ENCODE measurements at regions not wholly inside any gene's neighbourhood (a gene's known extent, or its start where the extent isn't known, plus 50 kb on each side); places are given as distances from the start of the nearest gene placed in this dataset.

DNA sequence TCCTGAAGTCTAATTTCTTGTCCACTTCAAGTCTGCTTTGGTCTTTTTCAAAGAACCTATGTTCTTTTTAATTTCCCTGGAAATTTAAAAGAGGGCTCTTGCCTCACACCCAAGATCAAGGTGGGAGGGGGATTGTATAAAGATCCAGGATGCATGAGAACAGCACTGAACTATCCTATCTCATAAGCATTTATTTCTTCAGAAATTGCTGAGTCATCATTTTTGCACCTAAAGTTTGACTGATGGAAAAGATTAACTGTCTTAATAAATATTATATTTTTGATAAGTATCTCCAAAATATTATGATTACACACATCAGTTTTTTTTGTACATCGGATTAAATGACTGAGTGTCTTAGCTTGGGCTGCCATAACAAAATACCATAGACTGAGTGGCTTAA, 90.5 kb downstream of the RPS24 start:
- Mint-ChIP-seq H3K9me3 (peaks cover 5 to 64% (median 22%) of the 10 kb centered on the region in 11 donors), H3K4me3 (no peak overlapping the region), H3K27me3 (peaks cover 5 to 30% (median 17%) of the 10 kb centered on the region in 5 donors), H3K4me1 (peaks cover 0 to 1% (median 0%) of the 10 kb centered on the region in 7 donors), H3K36me3 (peaks cover 0 to 6% (median 0%) of the 10 kb centered on the region in 5 donors), H3K27ac (no peak overlapping the region)
- Histone ChIP-seq H3K4me1 (ENCODE audit: control insufficient read depth in 2 of 2, insufficient read depth in 2 of 2, low read length in 2 of 2) (no peaks in the 10 kb centered on the region), H3K27ac (ENCODE audit: low read depth, low read length) (no peak overlapping the region), H3K9me3 (ENCODE audit: control insufficient read depth in 2 of 3, low read length in 3 of 3) (peaks cover 0 to 11% (median 0%) of the 10 kb centered on the region in 3 experiments), H3K36me3 (ENCODE audit: control insufficient read depth in 2 of 3, insufficient read depth in 3 of 3, low read length in 3 of 3) (no peaks in the 10 kb centered on the region), H3K27me3 (ENCODE audit: control insufficient read depth in 2 of 2, insufficient read depth in 2 of 2, low read length in 2 of 2) (no peaks in the 10 kb centered on the region), H3K4me3 (ENCODE audit: low read length) (no peak overlapping the region)
- POLR2A ChIA-PET, result no interaction called here
- CTCF ChIA-PET, result no interaction called here
- ATAC-seq (no peak), DNase-seq (no peak)
- intact Hi-C loops (cut with micrococcal nuclease), result no loop called here

DNA sequence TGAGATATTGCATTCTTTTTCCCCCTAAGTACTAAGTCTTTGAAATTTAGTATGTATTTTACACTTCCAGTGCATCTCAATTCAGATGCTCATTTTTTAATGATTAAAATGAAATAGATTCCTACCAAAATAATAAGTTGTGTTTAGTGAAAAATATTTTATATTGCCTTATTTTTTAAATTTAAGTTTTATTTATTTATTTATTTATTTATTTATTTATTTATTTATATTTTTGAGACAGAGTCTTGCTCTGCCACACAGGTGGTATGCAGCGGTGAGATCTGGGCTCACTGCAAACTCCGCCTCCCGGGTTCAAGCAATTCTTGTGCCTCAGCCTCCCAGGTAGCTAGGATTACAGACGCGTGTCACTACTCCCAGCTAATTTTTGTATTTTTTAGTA, 95.5 kb downstream of the RPS24 start:
- peaks cover 0 to 16% (median 0%) of the 10 kb centered on the region in 11 donors for H3K9me3 Mint-ChIP-seq
- Histone ChIP-seq H3K9me3 (ENCODE audit: control insufficient read depth in 2 of 3, low read length in 3 of 3) (no peaks in the 10 kb centered on the region), H3K4me3 (ENCODE audit: low read length) (no peak overlapping the region), H3K4me1 (ENCODE audit: control insufficient read depth in 2 of 2, insufficient read depth in 2 of 2, low read length in 2 of 2) (no peaks in the 10 kb centered on the region), H3K36me3 (ENCODE audit: control insufficient read depth in 2 of 3, insufficient read depth in 3 of 3, low read length in 3 of 3) (no peaks in the 10 kb centered on the region), H3K27ac (ENCODE audit: low read depth, low read length) (no peak overlapping the region), H3K27me3 (ENCODE audit: control insufficient read depth in 2 of 2, insufficient read depth in 2 of 2, low read length in 2 of 2) (no peaks in the 10 kb centered on the region)
- H3K27me3 Mint-ChIP-seq, result peaks cover 0 to 9% (median 5%) of the 10 kb centered on the region in 5 donors
- ATAC-seq (no peak), DNase-seq (no peak)
- ChIA-PET CTCF (no interaction called here), POLR2A (no interaction called here)
- intact Hi-C loops (cut with micrococcal nuclease), result no loop called here
- H3K4me1 Mint-ChIP-seq, result peaks cover 0 to 1% (median 0%) of the 10 kb centered on the region in 7 donors
- H3K36me3 Mint-ChIP-seq, result no peaks in the 10 kb centered on the region
- no peak overlapping the region for H3K27ac Mint-ChIP-seq
- H3K4me3 Mint-ChIP-seq, result no peak overlapping the region

DNA sequence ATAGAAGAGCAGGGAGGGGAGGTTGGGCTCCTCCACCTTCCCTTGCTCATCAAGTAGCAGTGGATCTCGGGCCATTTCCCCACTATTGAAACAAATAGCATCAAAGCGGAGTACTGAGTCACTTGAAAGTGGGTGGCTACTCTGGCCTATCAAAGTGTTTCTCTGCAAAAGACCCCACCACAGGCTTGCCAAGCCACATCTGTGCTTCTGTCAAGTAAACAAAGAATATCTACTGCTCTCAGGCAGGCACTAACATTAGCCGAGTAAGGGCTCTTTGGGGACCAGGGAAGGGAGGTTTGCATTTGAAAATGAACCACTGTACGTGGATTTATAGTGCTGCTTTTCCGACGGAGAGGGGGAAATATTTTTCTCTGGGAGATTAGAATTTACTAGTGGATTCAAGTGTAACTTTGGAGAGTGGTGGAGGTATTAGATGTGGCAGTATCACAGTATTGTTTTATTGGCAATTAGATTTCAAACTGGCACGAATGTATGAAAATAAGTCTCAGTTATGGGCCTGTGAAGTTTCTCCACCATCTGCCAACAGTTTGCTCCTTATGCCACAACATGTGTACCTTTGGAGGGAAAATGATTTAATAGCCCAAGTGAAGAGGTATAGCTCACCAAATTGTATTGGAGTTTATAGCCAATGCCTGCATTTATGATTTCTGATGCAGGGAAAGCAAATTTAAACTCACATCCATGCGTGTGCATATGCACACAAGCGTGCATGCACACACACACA, 97.5 kb downstream of the RPS24 start:
- H3K27me3 Mint-ChIP-seq, result peaks cover 0 to 9% (median 5%) of the 10 kb centered on the region in 5 donors
- intact Hi-C loops (cut with micrococcal nuclease), result no loop called here
- H3K9me3 ChIP-seq (ENCODE audit: control insufficient read depth in 2 of 3, low read length in 3 of 3), result no peaks in the 10 kb centered on the region
- H3K4me1 ChIP-seq (ENCODE audit: control insufficient read depth in 2 of 2, insufficient read depth in 2 of 2, low read length in 2 of 2), result no peaks in the 10 kb centered on the region
- H3K36me3 ChIP-seq (ENCODE audit: control insufficient read depth in 2 of 3, insufficient read depth in 3 of 3, low read length in 3 of 3), result no peaks in the 10 kb centered on the region
- no peaks in the 10 kb centered on the region for H3K4me1 Mint-ChIP-seq
- H3K27ac ChIP-seq (ENCODE audit: low read depth, low read length), result no peak overlapping the region
- no peaks in the 10 kb centered on the region for H3K36me3 Mint-ChIP-seq
- H3K4me3 ChIP-seq (ENCODE audit: low read length), result no peak overlapping the region
- H3K27ac Mint-ChIP-seq, result no peak overlapping the region
- DNase-seq (no peak), ATAC-seq (no peak)
- POLR2A ChIA-PET, result no interaction called here
- CTCF ChIA-PET, result no interaction called here
- no peaks in the 10 kb centered on the region for H3K27me3 ChIP-seq (ENCODE audit: control insufficient read depth in 2 of 2, insufficient read depth in 2 of 2, low read length in 2 of 2)
- no peak overlapping the region for H3K4me3 Mint-ChIP-seq
- peaks cover 0 to 4% (median 0%) of the 10 kb centered on the region in 11 donors for H3K9me3 Mint-ChIP-seq

DNA sequence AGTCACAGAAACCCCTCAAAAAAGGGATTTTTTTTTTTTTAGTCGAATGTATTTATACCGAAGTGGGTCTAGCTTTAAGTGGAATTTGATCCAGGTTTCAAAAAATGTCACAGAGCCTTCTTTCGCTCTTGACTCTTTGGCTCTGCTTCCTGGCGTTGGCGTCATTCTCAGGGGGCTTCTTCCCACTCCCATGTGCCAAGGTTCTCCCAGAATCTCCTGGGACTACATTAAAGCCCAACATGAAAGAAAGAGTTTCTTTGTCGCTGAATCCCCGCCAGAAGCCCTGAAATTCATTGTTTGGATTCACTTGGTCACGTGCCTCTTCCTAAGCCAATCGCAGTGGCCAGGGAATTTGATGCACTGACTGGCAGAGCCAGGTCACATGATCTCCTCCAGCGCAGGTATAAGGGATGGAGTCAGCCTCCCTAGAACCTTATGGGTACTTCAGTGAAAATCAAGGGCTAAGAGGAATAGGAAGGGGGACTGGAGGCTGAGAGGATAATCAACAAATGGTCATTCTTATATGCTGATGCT, 101.2 kb downstream of the RPS24 start:
- Histone ChIP-seq H3K9me3 (ENCODE audit: control insufficient read depth in 2 of 3, low read length in 3 of 3) (no peaks in the 10 kb centered on the region), H3K36me3 (ENCODE audit: control insufficient read depth in 2 of 3, insufficient read depth in 3 of 3, low read length in 3 of 3) (no peaks in the 10 kb centered on the region), H3K27me3 (ENCODE audit: control insufficient read depth in 2 of 2, insufficient read depth in 2 of 2, low read length in 2 of 2) (no peaks in the 10 kb centered on the region), H3K4me3 (ENCODE audit: low read length) (no peak overlapping the region), H3K4me1 (ENCODE audit: control insufficient read depth in 2 of 2, insufficient read depth in 2 of 2, low read length in 2 of 2) (no peaks in the 10 kb centered on the region), H3K27ac (ENCODE audit: low read depth, low read length) (no peak overlapping the region)
- ATAC-seq (no peak), DNase-seq (no peak)
- no peaks in the 10 kb centered on the region for H3K36me3 Mint-ChIP-seq
- H3K27ac Mint-ChIP-seq, result no peak overlapping the region
- ChIA-PET CTCF (no interaction called here), POLR2A (no interaction called here)
- no peaks in the 10 kb centered on the region for H3K9me3 Mint-ChIP-seq
- no peaks in the 10 kb centered on the region for H3K4me1 Mint-ChIP-seq
- intact Hi-C loops (cut with micrococcal nuclease), result no loop called here
- H3K4me3 Mint-ChIP-seq, result no peak overlapping the region
- peaks cover 4 to 11% (median 9%) of the 10 kb centered on the region in 5 donors for H3K27me3 Mint-ChIP-seq

DNA sequence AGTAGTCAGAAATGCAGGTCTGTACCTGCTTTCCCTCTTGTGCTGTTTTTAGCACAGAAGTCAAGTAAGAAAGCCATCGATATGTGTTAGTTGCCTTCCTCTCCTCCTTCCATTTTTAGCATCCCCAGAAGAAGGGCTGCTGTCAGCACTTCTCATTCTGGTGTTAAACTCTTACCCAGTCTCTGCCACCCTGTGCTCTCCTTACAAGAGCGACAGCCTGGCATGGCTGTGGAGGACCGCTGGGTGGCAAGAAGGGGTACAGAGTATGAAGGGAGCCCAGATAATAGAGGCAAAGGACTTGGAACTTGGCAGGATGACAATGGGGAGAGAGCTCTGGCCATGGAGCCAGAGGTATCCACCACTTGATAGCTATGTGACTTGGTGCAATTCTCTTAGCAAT, 103.5 kb downstream of the RPS24 start:
- Mint-ChIP-seq H3K4me3 (no peak overlapping the region), H3K36me3 (no peaks in the 10 kb centered on the region), H3K4me1 (no peaks in the 10 kb centered on the region), H3K27ac (no peak overlapping the region), H3K27me3 (peaks cover 0 to 22% (median 14%) of the 10 kb centered on the region in 5 donors), H3K9me3 (peaks cover 0 to 1% (median 0%) of the 10 kb centered on the region in 11 donors)
- H3K4me1 ChIP-seq (ENCODE audit: control insufficient read depth in 2 of 2, insufficient read depth in 2 of 2, low read length in 2 of 2), result no peaks in the 10 kb centered on the region
- H3K9me3 ChIP-seq (ENCODE audit: control insufficient read depth in 2 of 3, low read length in 3 of 3), result no peaks in the 10 kb centered on the region
- no peaks in the 10 kb centered on the region for H3K27me3 ChIP-seq (ENCODE audit: control insufficient read depth in 2 of 2, insufficient read depth in 2 of 2, low read length in 2 of 2)
- H3K27ac ChIP-seq (ENCODE audit: low read depth, low read length), result no peak overlapping the region
- ChIA-PET CTCF (no interaction called here), POLR2A (no interaction called here)
- no peak overlapping the region for H3K4me3 ChIP-seq (ENCODE audit: low read length)
- no peaks in the 10 kb centered on the region for H3K36me3 ChIP-seq (ENCODE audit: control insufficient read depth in 2 of 3, insufficient read depth in 3 of 3, low read length in 3 of 3)
- DNase-seq, result no peak
- ATAC-seq, result no peak
- intact Hi-C loops (cut with micrococcal nuclease), result no loop called here

DNA sequence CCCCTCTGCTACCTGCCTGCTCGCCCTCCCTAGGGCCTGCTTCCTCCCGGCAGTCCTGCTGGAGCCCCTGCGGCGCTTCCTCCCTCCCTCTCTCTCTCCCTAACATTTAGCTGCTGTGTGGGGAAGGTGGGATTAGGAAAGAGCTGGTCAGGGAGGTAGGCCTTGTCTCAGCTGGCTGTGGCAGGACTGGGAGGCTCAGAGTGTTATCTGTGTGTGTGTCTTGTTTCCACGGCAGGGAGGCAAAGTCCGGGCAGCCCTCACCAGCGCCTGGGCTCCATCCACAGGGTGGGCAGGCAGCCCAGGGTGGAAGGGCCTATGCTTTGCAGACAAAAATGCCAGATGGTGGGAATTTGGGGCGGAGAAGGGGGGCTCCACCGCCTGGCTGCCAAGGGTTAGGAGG, 105.7 kb downstream of the RPS24 start:
- H3K4me3 Mint-ChIP-seq, result no peak overlapping the region
- intact Hi-C loops (cut with micrococcal nuclease), result no loop called here
- no peaks in the 10 kb centered on the region for H3K4me1 ChIP-seq (ENCODE audit: control insufficient read depth in 2 of 2, insufficient read depth in 2 of 2, low read length in 2 of 2)
- no peaks in the 10 kb centered on the region for H3K27me3 ChIP-seq (ENCODE audit: control insufficient read depth in 2 of 2, insufficient read depth in 2 of 2, low read length in 2 of 2)
- DNase-seq (no peak), ATAC-seq (no peak)
- H3K4me3 ChIP-seq (ENCODE audit: low read length), result no peak overlapping the region
- H3K27ac ChIP-seq (ENCODE audit: low read depth, low read length), result no peak overlapping the region
- H3K27me3 Mint-ChIP-seq, result peaks cover 0 to 32% (median 20%) of the 10 kb centered on the region in 5 donors
- ChIA-PET CTCF (no interaction called here), POLR2A (no interaction called here)
- H3K27ac Mint-ChIP-seq, result no peak overlapping the region
- H3K9me3 Mint-ChIP-seq, result peaks cover 0 to 1% (median 0%) of the 10 kb centered on the region in 11 donors
- H3K9me3 ChIP-seq (ENCODE audit: control insufficient read depth in 2 of 3, low read length in 3 of 3), result no peaks in the 10 kb centered on the region
- no peaks in the 10 kb centered on the region for H3K4me1 Mint-ChIP-seq
- no peaks in the 10 kb centered on the region for H3K36me3 ChIP-seq (ENCODE audit: control insufficient read depth in 2 of 3, insufficient read depth in 3 of 3, low read length in 3 of 3)
- no peaks in the 10 kb centered on the region for H3K36me3 Mint-ChIP-seq

DNA sequence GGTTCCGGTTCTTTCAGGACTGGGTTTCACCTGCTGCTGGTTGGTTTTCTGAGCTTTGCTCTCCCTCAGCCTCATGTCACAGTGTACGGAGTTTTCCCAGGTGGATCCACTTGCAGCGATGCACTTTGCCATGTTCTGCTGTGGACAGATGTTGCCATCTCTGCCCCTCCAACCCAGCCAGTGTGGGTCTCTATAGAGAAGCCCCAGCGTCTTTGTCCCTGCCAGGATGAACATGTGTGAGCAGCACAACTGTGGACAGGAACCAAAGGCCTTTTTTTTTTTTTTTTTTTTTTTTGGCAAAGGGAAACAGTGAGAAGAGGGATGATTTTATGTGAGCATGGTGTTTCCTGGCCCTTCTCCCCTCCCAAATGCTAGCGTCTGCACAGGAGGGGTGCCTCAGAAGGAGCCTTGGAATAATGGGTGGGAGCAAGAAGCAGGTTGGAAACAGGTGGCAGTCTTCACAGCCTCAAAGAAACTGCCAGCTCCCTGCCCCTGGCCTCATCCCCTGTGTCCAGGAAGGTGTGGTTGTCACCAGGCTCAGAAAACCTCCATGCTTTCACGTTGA, 106.5 kb downstream of the RPS24 start:
- intact Hi-C loops (cut with micrococcal nuclease), result no loop called here
- ChIA-PET POLR2A (no interaction called here), CTCF (no interaction called here)
- Histone ChIP-seq H3K36me3 (ENCODE audit: control insufficient read depth in 2 of 3, insufficient read depth in 3 of 3, low read length in 3 of 3) (no peaks in the 10 kb centered on the region), H3K27ac (ENCODE audit: low read depth, low read length) (no peak overlapping the region), H3K4me3 (ENCODE audit: low read length) (no peak overlapping the region), H3K9me3 (ENCODE audit: control insufficient read depth in 2 of 3, low read length in 3 of 3) (no peaks in the 10 kb centered on the region), H3K27me3 (ENCODE audit: control insufficient read depth in 2 of 2, insufficient read depth in 2 of 2, low read length in 2 of 2) (no peaks in the 10 kb centered on the region), H3K4me1 (ENCODE audit: control insufficient read depth in 2 of 2, insufficient read depth in 2 of 2, low read length in 2 of 2) (no peaks in the 10 kb centered on the region)
- Mint-ChIP-seq H3K27ac (no peak overlapping the region), H3K4me3 (no peak overlapping the region), H3K9me3 (peaks cover 0 to 3% (median 0%) of the 10 kb centered on the region in 11 donors), H3K27me3 (peaks cover 0 to 40% (median 20%) of the 10 kb centered on the region in 5 donors), H3K36me3 (peaks cover 0 to 3% (median 0%) of the 10 kb centered on the region in 5 donors), H3K4me1 (no peaks in the 10 kb centered on the region)
- DNase-seq, result no peak
- ATAC-seq, result no peak

Measured in naive thymus-derived CD4-positive, alpha-beta T cell (primary cell).